ENCODE measurements at regions not wholly inside any gene's neighbourhood (a gene's known extent, or its start where the extent isn't known, plus 50 kb on each side); places are given as distances from the start of the nearest gene placed in this dataset.

GRCh38 chr16:88296437-88297177 is 86.2 kb upstream of the ZNF469 start:
- TF ChIP-seq POLR2A (IDR thresholded peaks at IDR 0.05) (no peak), CTCF (IDR thresholded peaks at IDR 0.05) (no peak)
